HUDEP-2 (cell line): ENCODE measurements at regions not wholly inside any gene's neighbourhood (a gene's known extent, or its start where the extent isn't known, plus 50 kb on each side); places are given as distances from the start of the nearest gene placed in this dataset.
"Not testable (repeated sequence)": the region's sequence is repeated elsewhere in the genome, so short reads cannot be mapped to it uniquely, and the experiment has no call there.

ENCODE experiments used
- DNase-seq, 76 experiments: peaks; one replicate each; lab custom pipeline; 2025; ENCODE audit not compliant: unreplicated experiment in 76 of 76; lab: John Stamatoyannopoulos, UW

GRCh38 chr9:108430655-108431054 lies 425.1 kb downstream of the ACTL7B start:
- DNase-seq: no peak

- no peak for DNase-seq
These were observed 428.0 kb downstream of the ACTL7B start for GRCh38 chr9:108427751-108428150.

GRCh38 chr9:108426421-108426940 lies 429.3 kb downstream of the ACTL7B start:
- not testable (repeated sequence) for DNase-seq

GRCh38 chr9:108423433-108423832 lies 432.4 kb downstream of the ACTL7B start:
- no peak for DNase-seq

GRCh38 chr9:108419379-108419778 lies 436.4 kb downstream of the ACTL7B start:
- DNase-seq: no peak

- no peak for DNase-seq
These were observed 438.1 kb downstream of the ACTL7B start for GRCh38 chr9:108417726-108418125.

GRCh38 chr9:108417312-108417711 lies 438.5 kb downstream of the ACTL7B start:
- no peak for DNase-seq

- DNase-seq: no peak
These were observed 439.5 kb downstream of the ACTL7B start for GRCh38 chr9:108416324-108416723.

- no peak for DNase-seq
These were observed 442.0 kb downstream of the ACTL7B start for GRCh38 chr9:108413809-108414208.

- DNase-seq: peak in 1 of 76 experiments; percentile 4
These were observed 443.0 kb downstream of the ACTL7B start for GRCh38 chr9:108412755-108413154.

GRCh38 chr9:108411632-108412031 lies 444.2 kb downstream of the ACTL7B start:
- DNase-seq: no peak

- no peak for DNase-seq
These were observed 445.6 kb downstream of the ACTL7B start for GRCh38 chr9:108410161-108410560.

GRCh38 chr9:108400297-108400696 lies 455.5 kb downstream of the ACTL7B start:
- no peak for DNase-seq

GRCh38 chr9:108399851-108400250 lies 455.9 kb downstream of the ACTL7B start:
- no peak for DNase-seq

- DNase-seq: no peak
These were observed 458.5 kb downstream of the ACTL7B start for GRCh38 chr9:108397286-108397685.

GRCh38 chr9:108396611-108397010 lies 459.2 kb downstream of the ACTL7B start:
- no peak for DNase-seq

GRCh38 chr9:108396193-108396592 lies 459.6 kb downstream of the ACTL7B start:
- DNase-seq: no peak

- DNase-seq: no peak
These were observed 460.4 kb downstream of the ACTL7B start for GRCh38 chr9:108395421-108395820.

GRCh38 chr9:108394726-108395125 lies 461.1 kb downstream of the ACTL7B start:
- DNase-seq: no peak

GRCh38 chr9:108393481-108394001 lies 462.2 kb downstream of the ACTL7B start:
- not testable (repeated sequence) for DNase-seq

- no peak for DNase-seq
These were observed 462.9 kb downstream of the ACTL7B start for GRCh38 chr9:108392877-108393276.

- DNase-seq: no peak
These were observed 466.7 kb downstream of the ACTL7B start for GRCh38 chr9:108389056-108389455.

- DNase-seq: no peak
These were observed 468.9 kb downstream of the ACTL7B start for GRCh38 chr9:108386859-108387384.
